SK-N-SH treated with all-trans-retinoic acid at 6 μM for 48 hours (cell line): ENCODE measurements at regions not wholly inside any gene's neighbourhood (a gene's known extent, or its start where the extent isn't known, plus 50 kb on each side); places are given as distances from the start of the nearest gene placed in this dataset.

Source experiments
- ATAC-seq: fragments of 200-7000 bp; cut with Tn5 transposase; 3 replicates; pipeline ENCODE4 v1.9.1; 2020; ENCODE audit warnings: mild to moderate bottlenecking, moderate library complexity
- ARNTL ChIP-seq: fragments of 450-650 bp; formaldehyde crosslinking; IDR thresholded peaks from 2 replicates; pipeline ENCODE4 v1.5.0; 2020; ENCODE audit warnings: low read depth, mild to moderate bottlenecking, moderate library complexity, borderline replicate concordance
- BACH2 ChIP-seq: fragments of 250-450 bp; sonication (Bioruptor Pico); IDR thresholded peaks from 2 replicates; pipeline ENCODE4 v1.9.0; 2021; ENCODE audit warnings: mild to moderate bottlenecking, borderline replicate concordance
- CREB5 ChIP-seq: fragments of 250-450 bp; sonication (Bioruptor Pico); IDR thresholded peaks from 2 replicates; pipeline ENCODE4 v1.5.1; 2020; ENCODE audit warnings: low read depth, mild to moderate bottlenecking, moderate library complexity
- CSDC2 ChIP-seq: fragments of 250-450 bp; sonication (Bioruptor Pico); IDR thresholded peaks from 2 replicates; pipeline ENCODE4 v1.5.0; 2020; ENCODE audit warnings: mild to moderate bottlenecking, moderate library complexity
- ESRRG ChIP-seq: fragments of 250-450 bp; sonication (Bioruptor Pico); IDR thresholded peaks from 2 replicates; pipeline ENCODE4 v1.6.1; 2021; ENCODE audit warnings: mild to moderate bottlenecking
- GLIS3 ChIP-seq: fragments of 250-450 bp; sonication (Bioruptor Pico); IDR thresholded peaks from 2 replicates; pipeline ENCODE4 v1.5.0; 2020; ENCODE audit warnings: mild to moderate bottlenecking, moderate library complexity
- ISL1 ChIP-seq: fragments of 250-450 bp; sonication (Bioruptor Pico); IDR thresholded peaks from 2 replicates; pipeline ENCODE4 v2.1.2; 2022; ENCODE audit warnings: mild to moderate bottlenecking, moderate library complexity
- OSR1 ChIP-seq: fragments of 250-450 bp; sonication (Bioruptor Pico); IDR thresholded peaks from 2 replicates; pipeline ENCODE4 v1.8.0; 2022; ENCODE audit warnings: moderate library complexity, mild to moderate bottlenecking, inconsistent platforms
- PPARA ChIP-seq: fragments of 250-450 bp; sonication (Bioruptor Pico); IDR thresholded peaks from 2 replicates; pipeline ENCODE4 v1.5.0; 2020; ENCODE audit warnings: mild to moderate bottlenecking, borderline replicate concordance
- RARB ChIP-seq: fragments of 250-450 bp; sonication (Bioruptor Pico); IDR thresholded peaks from 2 replicates; pipeline ENCODE4 v1.8.0; 2021; ENCODE audit warnings: mild to moderate bottlenecking, moderate library complexity
- SNAI2 ChIP-seq: fragments of 250-450 bp; sonication (Bioruptor Pico); IDR thresholded peaks from 2 replicates; pipeline ENCODE4 v1.5.0; 2020; ENCODE audit warnings: mild to moderate bottlenecking, moderate library complexity
- TCF4 ChIP-seq: fragments of 250-450 bp; sonication (Bioruptor Pico); IDR thresholded peaks from 2 replicates; pipeline ENCODE4 v1.8.0; 2021; ENCODE audit warnings: mild to moderate bottlenecking, moderate library complexity, borderline replicate concordance
- TOX ChIP-seq: fragments of 250-450 bp; sonication (Bioruptor Pico); IDR thresholded peaks from 2 replicates; pipeline ENCODE4 v1.8.0; 2021; ENCODE audit warnings: mild to moderate bottlenecking, moderate library complexity, borderline replicate concordance
- TSHZ2 ChIP-seq: fragments of 250-450 bp; sonication (Bioruptor Pico); IDR thresholded peaks from 2 replicates; pipeline ENCODE4 v1.5.0; 2020; ENCODE audit warnings: mild to moderate bottlenecking, moderate library complexity
- ZC3H10 ChIP-seq: fragments of 250-450 bp; sonication (Bioruptor Pico); IDR thresholded peaks from 2 replicates; pipeline ENCODE4 v1.5.1; 2021; ENCODE audit warnings: mild to moderate bottlenecking, moderate library complexity
- ZFP3 ChIP-seq: fragments of 250-450 bp; sonication (Bioruptor Pico); IDR thresholded peaks from 2 replicates; pipeline ENCODE4 v1.5.0; 2020; ENCODE audit warnings: mild to moderate bottlenecking, moderate library complexity
- ZFP30 ChIP-seq: fragments of 450-650 bp; formaldehyde crosslinking; IDR thresholded peaks from 2 replicates; pipeline ENCODE4 v1.5.0; 2022; ENCODE audit warnings: mild to moderate bottlenecking, moderate library complexity
- ZNF565 ChIP-seq: fragments of 450-650 bp; formaldehyde crosslinking; conservative IDR thresholded peaks from 2 replicates; pipeline ENCODE4 v1.5.0; 2020; ENCODE audit warnings: low read depth, mild to moderate bottlenecking, moderate library complexity
- ZNF70 ChIP-seq: fragments of 450-650 bp; formaldehyde crosslinking; IDR thresholded peaks from 2 replicates; pipeline ENCODE4 v1.5.0; 2020; ENCODE audit warnings: mild to moderate bottlenecking, moderate library complexity
- ZNF8 ChIP-seq: fragments of 450-650 bp; formaldehyde crosslinking; IDR thresholded peaks from 2 replicates; pipeline ENCODE4 v1.5.0; 2020; ENCODE audit warnings: mild to moderate bottlenecking, moderate library complexity
- TF ChIP-seq, protein P1 (sequence below): fragments of 250-450 bp; sonication (Bioruptor Pico); IDR thresholded peaks from 2 replicates; pipeline ENCODE4 v1.8.0; 2020; ENCODE audit warnings: mild to moderate bottlenecking, moderate library complexity, borderline replicate concordance
- TF ChIP-seq, protein P2 (sequence below): fragments of 250-450 bp; sonication (Bioruptor Pico); IDR thresholded peaks from 2 replicates; pipeline ENCODE4 v1.8.0; 2021; ENCODE audit warnings: low read depth, mild to moderate bottlenecking, moderate library complexity, borderline replicate concordance

GRCh38 chr7:91566402-91566732, 302.1 kb downstream of the FZD1 start:
- peak; percentile 30 for ATAC-seq

DNA sequence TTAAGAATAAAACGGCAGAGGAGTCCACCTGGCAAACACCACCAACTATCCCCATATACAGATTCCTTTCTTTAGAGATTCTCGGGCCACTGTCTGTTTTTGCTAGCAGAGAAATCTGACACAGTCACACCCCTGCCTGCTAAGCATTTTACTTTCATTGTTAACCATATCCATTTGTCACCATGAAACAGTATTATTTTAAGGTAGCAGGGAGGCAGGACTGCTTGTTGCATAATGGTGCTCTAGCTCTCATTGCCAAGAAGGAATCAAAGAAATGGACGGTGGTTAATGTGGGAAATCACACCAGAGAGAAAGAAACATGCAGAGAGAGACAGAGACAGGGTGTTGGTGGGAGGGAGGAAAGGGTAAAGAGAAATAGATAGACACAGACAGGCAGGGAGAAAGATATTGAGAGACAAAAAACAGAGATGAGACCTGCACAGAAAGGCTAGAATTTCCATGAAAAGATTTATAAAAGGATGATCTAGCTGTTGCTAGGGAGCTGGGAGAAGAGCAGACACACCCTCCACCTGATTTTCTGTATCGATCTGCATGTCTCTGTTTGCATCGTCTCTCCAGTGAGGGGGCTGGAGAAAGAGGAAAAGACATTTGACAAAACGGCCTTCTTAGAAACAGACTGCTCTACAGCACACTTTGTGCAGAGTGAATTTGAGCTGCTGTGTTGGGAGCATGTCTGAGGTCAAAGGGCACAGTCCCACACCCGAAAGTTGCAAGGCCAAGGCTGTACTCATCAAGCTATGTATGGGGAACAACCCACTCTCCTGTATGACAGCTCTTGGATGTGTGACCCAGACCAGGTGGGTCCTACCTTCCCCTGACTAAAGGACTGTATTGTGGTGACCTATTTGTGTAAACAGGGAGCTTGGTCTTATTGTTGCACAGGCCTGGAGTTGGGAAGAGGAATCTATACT, 303.1 kb downstream of the FZD1 start:
- TF ChIP-seq ARNTL = no peak
- no peak for TF ChIP-seq BACH2 (CRISPR knock-in tag)
- no peak for TF ChIP-seq ZC3H10 (CRISPR knock-in tag)
- no peak for TF ChIP-seq OSR1
- no peak for TF ChIP-seq ISL1 (CRISPR knock-in tag)
- TF ChIP-seq ZFP30 (CRISPR knock-in tag) = peak; percentile 12; the same call in 1 of the 2 replicates
- no peak for TF ChIP-seq ZNF565
- TF ChIP-seq ZNF8 (CRISPR knock-in tag) = no peak
- ATAC-seq = no peak

More at GRCh38 chr7:91566402-91566732, 302.1 kb downstream of the FZD1 start:
- no peak for TF ChIP-seq RARB (CRISPR knock-in tag)
- TF ChIP-seq BACH2 (CRISPR knock-in tag) = no peak
- TF ChIP-seq TCF4 = 0 out of 2 replicates have a peak, but pooled peaks have one; percentile 11

- ATAC-seq = no peak
- no peak for TF ChIP-seq TCF4
- TF ChIP-seq, protein P1, sequence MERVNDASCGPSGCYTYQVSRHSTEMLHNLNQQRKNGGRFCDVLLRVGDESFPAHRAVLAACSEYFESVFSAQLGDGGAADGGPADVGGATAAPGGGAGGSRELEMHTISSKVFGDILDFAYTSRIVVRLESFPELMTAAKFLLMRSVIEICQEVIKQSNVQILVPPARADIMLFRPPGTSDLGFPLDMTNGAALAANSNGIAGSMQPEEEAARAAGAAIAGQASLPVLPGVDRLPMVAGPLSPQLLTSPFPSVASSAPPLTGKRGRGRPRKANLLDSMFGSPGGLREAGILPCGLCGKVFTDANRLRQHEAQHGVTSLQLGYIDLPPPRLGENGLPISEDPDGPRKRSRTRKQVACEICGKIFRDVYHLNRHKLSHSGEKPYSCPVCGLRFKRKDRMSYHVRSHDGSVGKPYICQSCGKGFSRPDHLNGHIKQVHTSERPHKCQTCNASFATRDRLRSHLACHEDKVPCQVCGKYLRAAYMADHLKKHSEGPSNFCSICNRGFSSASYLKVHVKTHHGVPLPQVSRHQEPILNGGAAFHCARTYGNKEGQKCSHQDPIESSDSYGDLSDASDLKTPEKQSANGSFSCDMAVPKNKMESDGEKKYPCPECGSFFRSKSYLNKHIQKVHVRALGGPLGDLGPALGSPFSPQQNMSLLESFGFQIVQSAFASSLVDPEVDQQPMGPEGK (CRISPR knock-in tag) = no peak
- no peak for TF ChIP-seq ZC3H10 (CRISPR knock-in tag)
- no peak for TF ChIP-seq ARNTL
- TF ChIP-seq ZFP30 (CRISPR knock-in tag) = no peak
- no peak for TF ChIP-seq PPARA (CRISPR knock-in tag)
- no peak for TF ChIP-seq ZFP3 (CRISPR knock-in tag)
- no peak for TF ChIP-seq CSDC2 (CRISPR knock-in tag)
- TF ChIP-seq ZNF8 (CRISPR knock-in tag) = no peak
- no peak for TF ChIP-seq ESRRG (CRISPR knock-in tag)
- TF ChIP-seq ISL1 (CRISPR knock-in tag) = no peak
- no peak for TF ChIP-seq RARB (CRISPR knock-in tag)
- TF ChIP-seq GLIS3 = no peak
- TF ChIP-seq ZNF70 (CRISPR knock-in tag) = no peak
- TF ChIP-seq SNAI2 = no peak
- no peak for TF ChIP-seq TOX (CRISPR knock-in tag)
- no peak for TF ChIP-seq TSHZ2 (CRISPR knock-in tag)
- TF ChIP-seq ZNF565 = no peak
- TF ChIP-seq, protein P2, sequence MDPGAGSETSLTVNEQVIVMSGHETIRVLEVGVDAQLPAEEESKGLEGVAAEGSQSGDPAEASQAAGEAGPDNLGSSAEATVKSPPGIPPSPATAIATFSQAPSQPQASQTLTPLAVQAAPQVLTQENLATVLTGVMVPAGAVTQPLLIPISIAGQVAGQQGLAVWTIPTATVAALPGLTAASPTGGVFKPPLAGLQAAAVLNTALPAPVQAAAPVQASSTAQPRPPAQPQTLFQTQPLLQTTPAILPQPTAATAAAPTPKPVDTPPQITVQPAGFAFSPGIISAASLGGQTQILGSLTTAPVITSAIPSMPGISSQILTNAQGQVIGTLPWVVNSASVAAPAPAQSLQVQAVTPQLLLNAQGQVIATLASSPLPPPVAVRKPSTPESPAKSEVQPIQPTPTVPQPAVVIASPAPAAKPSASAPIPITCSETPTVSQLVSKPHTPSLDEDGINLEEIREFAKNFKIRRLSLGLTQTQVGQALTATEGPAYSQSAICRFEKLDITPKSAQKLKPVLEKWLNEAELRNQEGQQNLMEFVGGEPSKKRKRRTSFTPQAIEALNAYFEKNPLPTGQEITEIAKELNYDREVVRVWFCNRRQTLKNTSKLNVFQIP = no peak
Measured at GRCh38 chr7:91568138-91568537, 303.9 kb downstream of the FZD1 start.

DNA sequence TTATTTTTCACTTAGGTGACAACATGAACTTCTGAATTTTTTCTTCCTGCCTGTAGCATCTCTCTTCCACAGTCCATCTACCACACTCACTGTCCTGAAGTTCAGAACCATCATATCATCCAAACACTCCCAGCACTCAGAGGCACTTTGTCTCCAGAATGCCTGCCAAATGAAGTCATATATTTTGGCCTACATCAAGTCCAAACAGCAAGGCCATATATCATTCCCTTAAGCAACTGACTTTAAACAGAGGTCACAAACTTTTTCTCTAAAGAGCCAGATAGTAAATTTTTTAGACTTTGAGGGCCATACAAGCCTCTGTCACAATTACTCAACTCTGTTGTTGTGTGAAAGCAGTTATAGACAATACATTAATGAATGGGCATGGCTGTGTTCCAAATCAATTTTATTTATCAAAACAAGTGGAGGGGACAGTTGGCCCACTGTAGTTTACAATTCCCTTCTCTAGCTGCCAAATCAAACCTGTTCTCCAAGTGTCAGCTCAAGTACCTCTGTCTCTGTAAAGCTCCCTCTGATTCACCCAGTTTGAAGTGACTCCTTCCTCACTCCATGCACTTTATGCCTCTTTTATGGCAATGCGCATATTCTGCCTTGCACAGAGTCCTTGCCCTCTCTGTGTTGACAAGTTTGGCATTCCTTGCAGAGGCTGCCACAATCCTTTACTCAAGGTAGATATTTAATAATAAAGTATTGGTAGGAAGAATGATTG, 305.7 kb downstream of the FZD1 start:
- peak; percentile 26; the same call in 1 of the 3 replicates for ATAC-seq
- TF ChIP-seq CREB5 (CRISPR knock-in tag) (peak; percentile 94; the same call in 1 of the 2 replicates), ZNF70 (CRISPR knock-in tag) (no peak), TSHZ2 (CRISPR knock-in tag) (peak; percentile 40; the same call in 1 of the 2 replicates), ESRRG (CRISPR knock-in tag) (no peak; the same call in 1 of the 2 replicates), TOX (CRISPR knock-in tag) (no peak), ZNF8 (CRISPR knock-in tag) (no peak), GLIS3 (0 out of 2 replicates have a peak, but pooled peaks have one; percentile 46)
- TF ChIP-seq, protein P2 = no peak
